GM23338 (cell line): ENCODE measurements at regions not wholly inside any gene's neighbourhood (a gene's known extent, or its start where the extent isn't known, plus 50 kb on each side); places are given as distances from the start of the nearest gene placed in this dataset. TPM values are rescaled to one million over a fixed set of nuclear protein-coding genes. Genes with fewer than 3 reads are reported as not detected.

Experiments
- CTCF ChIP-seq, 2 experiments: fragments of 200-600 bp in 1 of 2; sonication (generic) in 1 of 2; conservative IDR thresholded peaks; 2 replicates each; pipeline versions ENCODE4 v1.5.1 to v1.6.1; 2016 to 2017; ENCODE audit warnings: antibody characterized with exemption in 2 of 2, low read depth in 2 of 2, mild to moderate bottlenecking in 2 of 2, moderate library complexity in 1 of 2
- ETS1 ChIP-seq: IDR thresholded peaks from 2 replicates; pipeline ENCODE4 v1.6.1; 2016; ENCODE audit warnings: antibody characterized with exemption
- REST ChIP-seq: IDR thresholded peaks from one replicate; pipeline ENCODE4 v1.6.1; 2018; ENCODE audit warnings: antibody characterized with exemption; ENCODE audit not compliant: unreplicated experiment
- ZNF331 ChIP-seq: fragments of 250-450 bp; sonication (Bioruptor Pico); IDR thresholded peaks from 2 replicates; pipeline ENCODE4 v1.5.0; 2020; ENCODE audit warnings: low read depth, mild to moderate bottlenecking, moderate library complexity
- ZNF462 ChIP-seq: fragments of 250-450 bp; sonication (Bioruptor Pico); IDR thresholded peaks from 2 replicates; pipeline ENCODE4 v1.5.0; 2020; ENCODE audit warnings: mild to moderate bottlenecking, moderate library complexity
- small RNA-seq: library from RNA; depleted of rRNA; stranded (forward); fragments of <200 nt; gene quantifications from one replicate; pipeline ENCODE3, GENCODE V24; 2014; ENCODE audit warnings: low replicate concordance

GRCh38 chr6:148291876-148292275 is 50.8 kb upstream of the SASH1 start (continued):
- TF ChIP-seq ZNF462 (no peak), REST (no peak), ETS1 (no peak), ZNF331 (CRISPR knock-in tag) (no peak), CTCF (conservative IDR thresholded peaks at IDR 0.05; ENCODE audit: low read depth in 2 of 2) (no peak)

Small RNAs in the stretch of these regions (small RNA-seq; reads per million reads assigned to genes)
- not detected for gene RNU6-1222P
